ENCODE measurements at regions not wholly inside any gene's neighbourhood (a gene's known extent, or its start where the extent isn't known, plus 50 kb on each side); places are given as distances from the start of the nearest gene placed in this dataset.

GRCh38 chr7:22627136-22627535 is 99.9 kb upstream of the IL6 start:
- Histone ChIP-seq H3K4me1 (ENCODE audit: control insufficient read depth in 4 of 4, insufficient read depth in 4 of 4, low read length in 3 of 4) (no peaks in the 10 kb centered on the region), H3K27ac (ENCODE audit: low read depth in 1 of 2, low read length in 2 of 2) (no peak overlapping the region), H3K4me3 (ENCODE audit: low read depth in 1 of 3, low read length in 3 of 3) (no peak overlapping the region), H3K27me3 (ENCODE audit: control insufficient read depth in 4 of 4, insufficient read depth in 4 of 4, low read length in 3 of 4) (no peaks in the 10 kb centered on the region), H3K9me3 (ENCODE audit: control insufficient read depth in 4 of 4, low read length in 3 of 4) (peaks cover 0 to 2% (median 0%) of the 10 kb centered on the region in 4 donors), H3K36me3 (ENCODE audit: control insufficient read depth in 4 of 4, insufficient read depth in 3 of 4, low read depth in 1 of 4, low read length in 3 of 4) (no peaks in the 10 kb centered on the region), H3K9ac (ENCODE audit: low read depth in 1 of 2, low read length in 2 of 2) (no peak overlapping the region)
- DNase-seq (ENCODE audit: low spot score) = no peak
- 72% methylated on average over 2 of the region's 2 CpGs for WGBS
- TF ChIP-seq CTCF (IDR thresholded peaks at IDR 0.05; ENCODE audit: low read depth, low read length, missing input control) (no peak), HNF4A (conservative IDR thresholded peaks at IDR 0.05) (no peak), ZBTB33 (IDR thresholded peaks at IDR 0.05) (no peak), GABPA (IDR thresholded peaks at IDR 0.05 in 1 of 2, conservative IDR thresholded peaks at IDR 0.05 in 1 of 2) (no peak), FOXA1 (IDR thresholded peaks at IDR 0.05) (no peak), JUND (IDR thresholded peaks at IDR 0.05) (no peak), NR2F2 (IDR thresholded peaks at IDR 0.05) (no peak), REST (IDR thresholded peaks at IDR 0.05) (no peak), RAD21 (IDR thresholded peaks at IDR 0.05) (no peak), EGR1 (IDR thresholded peaks at IDR 0.05; ENCODE audit: low read depth in 2 of 2) (no peak), SP1 (IDR thresholded peaks at IDR 0.05) (no peak), TAF1 (conservative IDR thresholded peaks at IDR 0.05) (no peak), HNF4G (IDR thresholded peaks at IDR 0.05) (no peak)
- TF ChIP-seq, protein P1, sequence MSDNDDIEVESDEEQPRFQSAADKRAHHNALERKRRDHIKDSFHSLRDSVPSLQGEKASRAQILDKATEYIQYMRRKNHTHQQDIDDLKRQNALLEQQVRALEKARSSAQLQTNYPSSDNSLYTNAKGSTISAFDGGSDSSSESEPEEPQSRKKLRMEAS (IDR thresholded peaks at IDR 0.05) = no peak

DNA sequence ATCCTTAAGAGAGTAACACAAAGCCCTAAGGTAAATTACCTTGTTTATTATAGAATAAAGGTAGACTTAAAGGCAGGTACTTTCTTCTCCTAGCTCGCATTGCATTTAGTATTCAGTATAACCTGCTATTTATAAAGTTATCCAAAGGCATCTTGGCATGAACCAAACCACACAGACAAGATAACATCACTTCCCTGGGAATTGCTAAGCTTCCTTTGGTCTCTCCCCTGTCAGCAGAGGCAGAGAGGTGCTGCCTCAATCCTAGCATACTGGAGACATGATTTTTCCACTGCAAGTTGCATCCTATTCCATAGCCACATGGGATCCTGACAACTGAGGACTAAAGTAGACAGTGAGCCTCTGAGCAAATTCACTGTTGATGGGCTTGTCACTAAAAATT is 101.7 kb upstream of the IL6 start:
- no peaks in the 10 kb centered on the region for H3K4me1 ChIP-seq (ENCODE audit: control insufficient read depth in 4 of 4, insufficient read depth in 4 of 4, low read length in 3 of 4)
- no peak for DNase-seq (ENCODE audit: low spot score)
- no peak overlapping the region for H3K27ac ChIP-seq (ENCODE audit: low read depth in 1 of 2, low read length in 2 of 2)
- no peak for TF ChIP-seq SP1 (IDR thresholded peaks at IDR 0.05)
- TF ChIP-seq HNF4G (IDR thresholded peaks at IDR 0.05) = no peak
- no peak for TF ChIP-seq TAF1 (conservative IDR thresholded peaks at IDR 0.05)
- TF ChIP-seq, protein P1 (IDR thresholded peaks at IDR 0.05) = no peak
- no peak for TF ChIP-seq GABPA (IDR thresholded peaks at IDR 0.05 in 1 of 2, conservative IDR thresholded peaks at IDR 0.05 in 1 of 2)
- TF ChIP-seq EGR1 (IDR thresholded peaks at IDR 0.05; ENCODE audit: low read depth in 2 of 2) = no peak
- no peak for TF ChIP-seq YY1 (IDR thresholded peaks at IDR 0.05)
- no peak for TF ChIP-seq REST (IDR thresholded peaks at IDR 0.05)
- no peak for TF ChIP-seq FOXA1 (IDR thresholded peaks at IDR 0.05)
- TF ChIP-seq, protein P2, sequence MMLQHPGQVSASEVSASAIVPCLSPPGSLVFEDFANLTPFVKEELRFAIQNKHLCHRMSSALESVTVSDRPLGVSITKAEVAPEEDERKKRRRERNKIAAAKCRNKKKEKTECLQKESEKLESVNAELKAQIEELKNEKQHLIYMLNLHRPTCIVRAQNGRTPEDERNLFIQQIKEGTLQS (IDR thresholded peaks at IDR 0.05) = no peak
- no peaks in the 10 kb centered on the region for H3K36me3 ChIP-seq (ENCODE audit: control insufficient read depth in 4 of 4, insufficient read depth in 3 of 4, low read depth in 1 of 4, low read length in 3 of 4)
- H3K9me3 ChIP-seq (ENCODE audit: control insufficient read depth in 4 of 4, low read length in 3 of 4) = peaks cover 0 to 2% (median 0%) of the 10 kb centered on the region in 4 donors
- H3K4me3 ChIP-seq (ENCODE audit: low read depth in 1 of 3, low read length in 3 of 3) = no peak overlapping the region
- 86% methylated on average over 1 of the region's 1 CpG for WGBS
- H3K27me3 ChIP-seq (ENCODE audit: control insufficient read depth in 4 of 4, insufficient read depth in 4 of 4, low read length in 3 of 4) = no peaks in the 10 kb centered on the region
- H3K9ac ChIP-seq (ENCODE audit: low read depth in 1 of 2, low read length in 2 of 2) = no peak overlapping the region

Data from liver (tissue), 8 donors.